Amygdala (tissue), 56 donors: ENCODE measurements at regions not wholly inside any gene's neighbourhood (a gene's known extent, or its start where the extent isn't known, plus 50 kb on each side); places are given as distances from the start of the nearest gene placed in this dataset.
"Not testable (repeated sequence)": the region's sequence is repeated elsewhere in the genome, so short reads cannot be mapped to it uniquely, and the experiment has no call there.

ENCODE experiments used
- DNase-seq, 56 donors: peaks; one replicate each; lab custom pipeline; 2025; lab: John Stamatoyannopoulos, UW

- DNase-seq, result no peak
These were observed 219.7 kb downstream of the MTERF1 start for GRCh38 chr7:91660734-91661356.

DNA sequence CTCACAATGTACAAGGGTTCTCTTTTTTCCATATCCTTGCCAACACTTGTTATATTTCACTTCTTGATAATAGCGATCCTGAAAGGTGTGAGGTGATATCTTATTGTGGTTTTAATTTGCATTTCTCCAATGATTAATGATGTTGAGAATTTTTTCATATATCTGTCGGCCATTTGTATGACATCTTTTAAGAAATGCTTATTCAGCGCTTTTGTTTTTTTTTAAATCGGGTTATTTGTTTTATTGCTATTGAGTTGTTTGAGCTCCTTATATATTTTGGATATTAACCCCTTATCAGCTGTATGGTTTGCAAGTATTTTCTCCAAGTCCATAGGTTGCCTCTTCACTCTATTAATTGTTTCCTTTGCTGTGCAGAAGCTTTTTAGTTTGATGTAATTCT is 218.8 kb downstream of the MTERF1 start:
- no peak for DNase-seq

GRCh38 chr7:91668217-91668616 is 212.3 kb downstream of the MTERF1 start:
- no peak for DNase-seq

DNA sequence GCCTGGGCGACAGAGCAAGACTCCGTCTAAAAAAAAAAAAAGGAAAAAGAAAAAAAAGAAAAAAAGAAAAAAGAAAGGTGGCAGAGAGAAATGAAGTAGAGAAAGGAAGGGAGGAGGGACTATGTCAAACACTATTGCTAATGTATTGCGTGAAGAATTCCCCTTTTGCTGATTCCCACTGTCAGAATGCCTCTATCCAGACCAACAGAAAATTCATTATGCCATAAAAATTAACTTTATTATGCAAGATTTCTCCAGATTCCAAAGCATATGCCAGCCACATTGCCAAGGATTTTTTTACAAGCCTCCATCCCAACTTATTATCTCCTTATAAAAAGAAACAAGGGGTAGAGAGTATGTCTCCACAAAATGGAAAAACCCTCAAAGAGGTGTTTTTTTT is 209.3 kb downstream of the MTERF1 start:
- DNase-seq, result no peak

DNA sequence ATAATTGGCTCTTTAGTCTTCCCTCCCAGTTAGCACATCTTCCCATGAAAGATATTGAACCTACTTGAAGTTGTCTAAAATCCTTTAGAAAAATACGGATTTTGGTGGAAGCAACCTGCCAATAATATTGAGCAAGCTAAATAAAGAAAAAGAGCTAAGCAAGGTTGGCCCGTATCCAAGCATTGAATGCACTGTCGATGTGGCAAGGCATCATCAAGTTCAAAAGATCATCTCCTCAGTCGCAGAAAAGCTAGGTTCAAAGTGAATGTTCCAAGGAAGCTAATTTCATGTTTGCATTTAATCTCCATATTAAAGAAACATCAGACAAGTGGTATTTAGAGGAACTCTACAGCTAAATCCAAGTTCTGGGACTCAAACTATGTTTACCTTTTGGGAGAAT is 206.0 kb downstream of the MTERF1 start:
- no peak for DNase-seq

DNA sequence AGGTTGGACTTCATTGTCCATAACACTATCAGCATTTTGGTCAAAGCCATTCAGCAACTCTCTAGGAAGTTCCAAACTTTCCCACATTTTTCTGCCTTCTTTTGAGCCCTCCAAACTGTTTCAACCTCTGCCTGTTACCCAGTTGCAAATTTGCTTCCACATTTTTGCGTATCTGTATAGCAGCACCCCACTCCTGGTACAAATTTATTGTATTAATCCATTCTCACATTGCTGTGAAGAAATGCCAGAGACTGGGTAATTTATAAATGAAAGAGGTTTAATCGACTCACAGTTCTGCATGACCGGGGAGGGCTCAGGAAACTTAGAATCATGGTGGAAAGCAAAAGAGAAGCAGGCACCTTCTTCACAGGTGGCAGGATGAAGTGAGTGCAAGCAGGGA is 198.8 kb downstream of the MTERF1 start:
- DNase-seq, result no peak

- DNase-seq, result no peak
These were observed 196.7 kb downstream of the MTERF1 start for GRCh38 chr7:91683823-91684222.

- DNase-seq, result no peak
These were observed 195.0 kb downstream of the MTERF1 start for GRCh38 chr7:91685544-91685943.

- no peak for DNase-seq
These were observed 189.9 kb downstream of the MTERF1 start for GRCh38 chr7:91690541-91691070.

- DNase-seq, result no peak
These were observed 188.6 kb downstream of the MTERF1 start for GRCh38 chr7:91691865-91692264.

DNA sequence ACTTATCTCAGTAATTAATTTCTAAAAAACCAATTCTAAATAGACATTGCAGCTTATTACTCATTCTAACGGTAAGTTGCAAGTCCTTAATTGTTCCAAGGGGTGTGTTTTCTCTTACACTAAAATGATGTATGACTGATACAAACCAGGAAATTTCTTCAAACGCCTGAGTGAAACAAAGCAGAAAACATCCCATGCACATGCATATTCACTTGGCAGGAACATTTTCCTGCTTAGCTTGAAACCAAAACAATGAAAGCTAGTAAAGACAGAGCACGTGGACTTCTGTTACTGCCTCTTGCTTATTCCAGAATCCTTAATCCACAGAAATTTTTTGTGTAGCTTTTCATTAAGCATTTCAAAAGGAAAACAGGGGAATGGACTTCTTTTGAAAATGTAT is 187.7 kb downstream of the MTERF1 start:
- DNase-seq, result no peak

GRCh38 chr7:91694351-91694841 is 186.1 kb downstream of the MTERF1 start:
- peak in 6 of 56 donors; percentile 2 to 36 (median 16) for DNase-seq

GRCh38 chr7:91710881-91711280 is 169.6 kb downstream of the MTERF1 start:
- no peak for DNase-seq

- DNase-seq, result no peak
These were observed 166.8 kb downstream of the MTERF1 start for GRCh38 chr7:91713669-91714068.

GRCh38 chr7:91717681-91718470 is 162.6 kb downstream of the MTERF1 start:
- DNase-seq, result no peak

DNA sequence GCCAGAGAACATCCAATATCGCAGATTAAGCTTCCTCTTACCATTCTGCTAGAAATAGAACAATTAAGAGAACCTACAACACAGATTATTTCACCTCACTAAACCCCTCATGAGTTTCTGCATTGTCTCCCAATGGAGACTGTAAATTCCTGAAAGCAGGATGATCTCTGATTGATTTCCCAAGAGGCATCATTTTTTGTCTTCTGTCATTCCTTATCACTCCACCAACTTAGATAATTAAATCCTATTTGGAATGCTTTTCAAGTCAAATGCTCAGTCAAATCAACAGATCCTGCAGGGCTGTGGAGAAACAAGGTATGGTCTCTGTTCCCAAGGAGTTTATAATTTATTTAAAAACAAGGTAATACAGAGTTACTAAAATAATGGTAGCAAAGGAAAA is 161.5 kb downstream of the MTERF1 start:
- DNase-seq, result no peak

- DNase-seq, result no peak
These were observed 160.1 kb downstream of the MTERF1 start for GRCh38 chr7:91720260-91720937.

GRCh38 chr7:91722831-91723230 is 157.7 kb downstream of the MTERF1 start:
- DNase-seq, result no peak

- DNase-seq, result not testable (repeated sequence)
These were observed 151.5 kb downstream of the MTERF1 start for GRCh38 chr7:91729046-91729445.

GRCh38 chr7:91731976-91732375 is 148.5 kb downstream of the MTERF1 start:
- no peak for DNase-seq

DNA sequence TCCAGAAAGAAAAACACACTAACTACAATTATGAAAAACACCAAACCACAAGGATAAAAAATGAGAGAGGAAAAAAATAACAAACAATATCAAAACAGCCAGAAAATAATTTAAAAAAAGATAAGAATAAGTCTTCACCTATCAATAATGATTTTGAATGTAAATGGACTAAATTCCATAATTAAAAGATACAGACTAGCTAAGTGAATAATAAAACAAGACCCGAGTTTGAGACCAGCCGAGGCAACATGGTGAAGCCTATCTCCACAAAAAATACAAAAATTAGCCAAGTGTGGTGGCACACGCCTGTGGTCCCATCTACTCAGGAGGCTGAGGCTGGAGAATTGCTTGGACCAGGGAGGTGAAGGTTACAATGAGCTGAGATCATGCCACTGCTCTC is 131.1 kb downstream of the MTERF1 start:
- no peak for DNase-seq
